HCT116 (cell line): ENCODE measurements at regions not wholly inside any gene's neighbourhood (a gene's known extent, or its start where the extent isn't known, plus 50 kb on each side); places are given as distances from the start of the nearest gene placed in this dataset.

ENCODE experiments used
- ATAC-seq: fragments of 200-7000 bp; cut with Tn5 transposase; 2 replicates; pipeline ENCODE4 v1.9.1; 2020; ENCODE audit warnings: mild to moderate bottlenecking, moderate library complexity
- BruUV-seq: library from RNA; stranded (reverse); fragments of 400-500 nt; replicated peaks from 2 replicates; lab custom pipeline; 2021; lab: Mats Ljungman, UMichigan
- CTCF ChIA-PET: fragments of 300-600 bp; sonication (Branson Sonifier 250); formaldehyde crosslinking; loops from one replicate; lab custom pipeline; 2021; ENCODE audit warnings: antibody characterized with exemption; lab: Charles Lee
- POLR2A ChIA-PET: fragments of 300-600, 350-600 bp; sonication (Branson Sonifier 250); formaldehyde crosslinking; loops from one replicate; lab custom pipeline; 2021; ENCODE audit warnings: antibody characterized with exemption; lab: Charles Lee
- RAD21 ChIA-PET, 2 experiments: fragments of 300-600 bp; sonication (Branson Sonifier 250); formaldehyde crosslinking; loops; one replicate each; lab custom pipeline; 2023; ENCODE audit warnings: low total read pairs in 2 of 2; ENCODE audit not compliant: uncharacterized antibody in 2 of 2, unreplicated experiment in 2 of 2, low non-redundant PET in 1 of 2; lab: Charles Lee
- DNase-seq: peaks from one replicate; pipeline ENCODE4 v3.0.0-alpha.2; 2010; ENCODE audit warnings: low read depth, low spot score
- H2AFZ ChIP-seq: fragments of 200-600 bp; shearing (Covaris generic), sonication (generic); 2 replicates; pipeline ENCODE4 v1.6.1; 2017; ENCODE audit warnings: low read depth, mixed run types, mixed read lengths, antibody characterized with exemption, low read length; ENCODE audit not compliant: poor library complexity, severe bottlenecking
- H3K27ac ChIP-seq: 2 replicates; pipeline ENCODE4 v1.5.1; 2012; ENCODE audit warnings: low read depth, low read length
- H3K27me3 ChIP-seq: fragments of 200-600 bp; sonication (generic); 2 replicates; pipeline ENCODE4 v1.6.1; 2016; ENCODE audit warnings: mixed run types, low read length, mixed read lengths; ENCODE audit not compliant: insufficient read depth
- H3K36me3 ChIP-seq, 2 experiments: fragments of 200-500 bp in 1 of 2; fragments of 200-600 bp in 1 of 2; sonication (Bioruptor generic) in 1 of 2; sonication (generic) in 1 of 2; 2 replicates each; pipeline versions ENCODE4 v1.5.1 to v1.6.1; 2014 to 2016; ENCODE audit warnings: low read length in 2 of 2, inconsistent platforms in 1 of 2, mixed read lengths in 1 of 2, mixed run types in 1 of 2; ENCODE audit not compliant: insufficient read depth in 2 of 2, control insufficient read depth in 1 of 2
- H3K4me1 ChIP-seq, 2 experiments: fragments of 200-600 bp in 1 of 2; sonication (generic) in 1 of 2; 2 replicates each; pipeline versions ENCODE4 v1.5.1 to v1.6.1; 2012 to 2017; ENCODE audit warnings: low read length in 2 of 2, inconsistent platforms in 1 of 2, mild to moderate bottlenecking in 1 of 2, mixed read lengths in 1 of 2, mixed run types in 1 of 2, moderate library complexity in 1 of 2; ENCODE audit not compliant: insufficient read depth in 2 of 2, control insufficient read depth in 1 of 2
- H3K4me2 ChIP-seq: fragments of 200-600 bp; sonication (generic); 2 replicates; pipeline ENCODE4 v1.6.1; 2017; ENCODE audit warnings: mixed run types, low read length, mixed read lengths
- H3K4me3 ChIP-seq, 2 experiments: fragments of 200-600 bp in 1 of 2; sonication (generic) in 1 of 2; replicated peaks in 1 of 2; 2 replicates each; pipeline ENCODE4 v1.5.1; 2011 to 2016; ENCODE audit warnings: low read length in 2 of 2, control low read depth in 1 of 2, low read depth in 1 of 2, mild to moderate bottlenecking in 1 of 2, mixed read lengths in 1 of 2, mixed run types in 1 of 2
- H3K79me2 ChIP-seq: fragments of 200-600 bp; sonication (generic); 2 replicates; pipeline ENCODE4 v1.6.1; 2017; ENCODE audit warnings: mild to moderate bottlenecking, mixed run types, low read length, moderate library complexity, mixed read lengths; ENCODE audit not compliant: insufficient read depth
- H3K9ac ChIP-seq: fragments of 200-600 bp; sonication (generic); 2 replicates; pipeline ENCODE4 v1.6.1; 2016; ENCODE audit warnings: low read length, mixed read lengths
- H3K9me2 ChIP-seq: fragments of 200-600 bp; sonication (generic), shearing (Covaris generic); 2 replicates; pipeline ENCODE4 v1.6.1; 2017; ENCODE audit warnings: mixed run types, mild to moderate bottlenecking, moderate library complexity; ENCODE audit not compliant: insufficient read depth
- H3K9me3 ChIP-seq, 2 experiments: fragments of 200-500 bp in 1 of 2; fragments of 200-600 bp in 1 of 2; sonication (Bioruptor generic) in 1 of 2; sonication (generic) in 1 of 2; 2 replicates each; pipeline ENCODE4 v1.6.1; 2014 to 2017; ENCODE audit warnings: low read length in 2 of 2, mixed read lengths in 2 of 2, inconsistent platforms in 1 of 2, low read depth in 1 of 2, mild to moderate bottlenecking in 1 of 2, mixed run types in 1 of 2, moderate library complexity in 1 of 2; ENCODE audit not compliant: control insufficient read depth in 1 of 2, insufficient read depth in 1 of 2
- H4K20me1 ChIP-seq: fragments of 200-600 bp; sonication (generic), shearing (Covaris generic); 2 replicates; pipeline ENCODE4 v1.6.1; 2017; ENCODE audit warnings: mixed run types, mild to moderate bottlenecking, moderate library complexity; ENCODE audit not compliant: insufficient read depth
- ATF3 ChIP-seq: IDR thresholded peaks from 2 replicates; pipeline ENCODE4 v1.6.1; 2012
- CEBPB ChIP-seq: IDR thresholded peaks from 2 replicates; pipeline ENCODE4 v1.6.1; 2012; ENCODE audit warnings: low read depth
- EGR1 ChIP-seq: IDR thresholded peaks from 2 replicates; pipeline ENCODE4 v1.6.1; 2012; ENCODE audit warnings: low read depth
- ELF1 ChIP-seq: IDR thresholded peaks from 2 replicates; pipeline ENCODE4 v1.6.1; 2012; ENCODE audit warnings: low read depth, borderline replicate concordance
- FOSL1 ChIP-seq: IDR thresholded peaks from 2 replicates; pipeline ENCODE4 v1.6.1; 2012; ENCODE audit warnings: low read depth
- JUND ChIP-seq: IDR thresholded peaks from 2 replicates; pipeline ENCODE4 v1.6.1; 2012
- POLR2A ChIP-seq: IDR thresholded peaks from 2 replicates; pipeline ENCODE4 v1.7.0; 2011; ENCODE audit warnings: borderline replicate concordance; ENCODE audit not compliant: insufficient read depth, insufficient read length; ENCODE audit errors: extremely low read depth
- RAD21 ChIP-seq: IDR thresholded peaks from 2 replicates; pipeline ENCODE4 v1.6.1; 2012; ENCODE audit warnings: low read depth, mild to moderate bottlenecking
- SIN3A ChIP-seq: IDR thresholded peaks from 2 replicates; pipeline ENCODE4 v1.6.1; 2012; ENCODE audit warnings: low read depth
- SP1 ChIP-seq: IDR thresholded peaks from 2 replicates; pipeline ENCODE4 v1.6.1; 2012; ENCODE audit warnings: low read depth
- SRF ChIP-seq: IDR thresholded peaks from 2 replicates; pipeline ENCODE4 v1.6.1; 2012; ENCODE audit warnings: low read depth
- TCF7L2 ChIP-seq: IDR thresholded peaks from 2 replicates; pipeline ENCODE4 v1.7.0; 2011; ENCODE audit warnings: borderline replicate concordance, inconsistent platforms; ENCODE audit not compliant: insufficient read depth, insufficient read length; ENCODE audit errors: extremely low read depth
- YY1 ChIP-seq: IDR thresholded peaks from 2 replicates; pipeline ENCODE4 v1.6.1; 2011; ENCODE audit warnings: low read length, low read depth, moderate library complexity, mild to moderate bottlenecking; ENCODE audit not compliant: insufficient replicate concordance; ENCODE audit errors: extremely low read depth
- intact Hi-C: fragments of 100-400 bp; cut with micrococcal nuclease; formaldehyde crosslinking; loops from 2 replicates; pipeline ENCODE4 v1.10.0; 2022
- TF ChIP-seq, protein P1 (sequence below): IDR thresholded peaks from 2 replicates; pipeline ENCODE4 v1.6.1; 2012; ENCODE audit warnings: low read depth

- Histone ChIP-seq H3K4me1 (no peaks in the 10 kb centered on the region), H3K36me3 (no peaks in the 10 kb centered on the region), H3K79me2 (no peaks in the 10 kb centered on the region), H3K9me3 (peaks cover 0 to 7% of the 10 kb centered on the region in 2 experiments; a peak in 2 of 4 replicates), H3K9me2 (no peaks in the 10 kb centered on the region), H3K4me3 (no peak overlapping the region), H2AFZ (no peak overlapping the region), H3K27me3 (no peaks in the 10 kb centered on the region), H3K27ac (no peak overlapping the region), H4K20me1 (no peaks in the 10 kb centered on the region), H3K9ac (no peak overlapping the region), H3K4me2 (no peak overlapping the region)
- intact Hi-C loops = no loop called here
- RAD21 ChIA-PET = no interaction called here
- no peak for ATAC-seq
- CTCF ChIA-PET = no interaction called here
- POLR2A ChIA-PET = no interaction called here
- no peak for DNase-seq
- no TSS peak for BruUV-seq
- TF ChIP-seq, protein P1, sequence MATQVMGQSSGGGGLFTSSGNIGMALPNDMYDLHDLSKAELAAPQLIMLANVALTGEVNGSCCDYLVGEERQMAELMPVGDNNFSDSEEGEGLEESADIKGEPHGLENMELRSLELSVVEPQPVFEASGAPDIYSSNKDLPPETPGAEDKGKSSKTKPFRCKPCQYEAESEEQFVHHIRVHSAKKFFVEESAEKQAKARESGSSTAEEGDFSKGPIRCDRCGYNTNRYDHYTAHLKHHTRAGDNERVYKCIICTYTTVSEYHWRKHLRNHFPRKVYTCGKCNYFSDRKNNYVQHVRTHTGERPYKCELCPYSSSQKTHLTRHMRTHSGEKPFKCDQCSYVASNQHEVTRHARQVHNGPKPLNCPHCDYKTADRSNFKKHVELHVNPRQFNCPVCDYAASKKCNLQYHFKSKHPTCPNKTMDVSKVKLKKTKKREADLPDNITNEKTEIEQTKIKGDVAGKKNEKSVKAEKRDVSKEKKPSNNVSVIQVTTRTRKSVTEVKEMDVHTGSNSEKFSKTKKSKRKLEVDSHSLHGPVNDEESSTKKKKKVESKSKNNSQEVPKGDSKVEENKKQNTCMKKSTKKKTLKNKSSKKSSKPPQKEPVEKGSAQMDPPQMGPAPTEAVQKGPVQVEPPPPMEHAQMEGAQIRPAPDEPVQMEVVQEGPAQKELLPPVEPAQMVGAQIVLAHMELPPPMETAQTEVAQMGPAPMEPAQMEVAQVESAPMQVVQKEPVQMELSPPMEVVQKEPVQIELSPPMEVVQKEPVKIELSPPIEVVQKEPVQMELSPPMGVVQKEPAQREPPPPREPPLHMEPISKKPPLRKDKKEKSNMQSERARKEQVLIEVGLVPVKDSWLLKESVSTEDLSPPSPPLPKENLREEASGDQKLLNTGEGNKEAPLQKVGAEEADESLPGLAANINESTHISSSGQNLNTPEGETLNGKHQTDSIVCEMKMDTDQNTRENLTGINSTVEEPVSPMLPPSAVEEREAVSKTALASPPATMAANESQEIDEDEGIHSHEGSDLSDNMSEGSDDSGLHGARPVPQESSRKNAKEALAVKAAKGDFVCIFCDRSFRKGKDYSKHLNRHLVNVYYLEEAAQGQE = no peak
- TF ChIP-seq ATF3 (no peak), JUND (no peak), EGR1 (no peak), ELF1 (no peak), FOSL1 (no peak), RAD21 (no peak), YY1 (no peak), TCF7L2 (no peak), SRF (no peak), SIN3A (no peak), CEBPB (no peak), POLR2A (no peak), SP1 (no peak)
These were observed 307.7 kb downstream of the USP25 start for GRCh38 chr21:16037421-16037955.
